ENCODE measurements at regions not wholly inside any gene's neighbourhood (a gene's known extent, or its start where the extent isn't known, plus 50 kb on each side); places are given as distances from the start of the nearest gene placed in this dataset.
"Not testable (repeated sequence)": the region's sequence is repeated elsewhere in the genome, so short reads cannot be mapped to it uniquely, and the experiment has no call there.

GRCh38 chr4:11670304-11670703 lies 241.6 kb upstream of the HS3ST1 start:
- DNase-seq: no peak

- DNase-seq: no peak
These were observed 240.5 kb upstream of the HS3ST1 start for GRCh38 chr4:11669156-11669555.

GRCh38 chr4:11663114-11663513 lies 234.4 kb upstream of the HS3ST1 start:
- DNase-seq: no peak

- DNase-seq: no peak
These were observed 222.3 kb upstream of the HS3ST1 start for GRCh38 chr4:11650801-11651596.

GRCh38 chr4:11647433-11647832 lies 218.7 kb upstream of the HS3ST1 start:
- DNase-seq: no peak

- not testable (repeated sequence) for DNase-seq
These were observed 214.4 kb upstream of the HS3ST1 start for GRCh38 chr4:11643081-11643480.

- DNase-seq: no peak
These were observed 211.9 kb upstream of the HS3ST1 start for GRCh38 chr4:11640584-11640983.

GRCh38 chr4:11636551-11636950 lies 207.9 kb upstream of the HS3ST1 start:
- no peak for DNase-seq

GRCh38 chr4:11636031-11636430 lies 207.3 kb upstream of the HS3ST1 start:
- no peak for DNase-seq

- DNase-seq: no peak
These were observed 206.6 kb upstream of the HS3ST1 start for GRCh38 chr4:11635342-11635741.

- DNase-seq: no peak
These were observed 205.6 kb upstream of the HS3ST1 start for GRCh38 chr4:11634283-11634682.

- no peak for DNase-seq
These were observed 204.7 kb upstream of the HS3ST1 start for GRCh38 chr4:11633430-11633829.

- DNase-seq: no peak
These were observed 203.8 kb upstream of the HS3ST1 start for GRCh38 chr4:11632483-11632882.

GRCh38 chr4:11632025-11632424 lies 203.3 kb upstream of the HS3ST1 start:
- no peak for DNase-seq

- no peak for DNase-seq
These were observed 202.7 kb upstream of the HS3ST1 start for GRCh38 chr4:11631416-11631815.

GRCh38 chr4:11628093-11628725 lies 199.5 kb upstream of the HS3ST1 start:
- no peak for DNase-seq

- DNase-seq: no peak
These were observed 197.4 kb upstream of the HS3ST1 start for GRCh38 chr4:11626066-11626465.

GRCh38 chr4:11625211-11625610 lies 196.5 kb upstream of the HS3ST1 start:
- DNase-seq: no peak

- no peak for DNase-seq
These were observed 195.7 kb upstream of the HS3ST1 start for GRCh38 chr4:11624370-11624769.

GRCh38 chr4:11623726-11624037 lies 195.0 kb upstream of the HS3ST1 start:
- no peak for DNase-seq

GRCh38 chr4:11622961-11623725 lies 194.4 kb upstream of the HS3ST1 start:
- DNase-seq: no peak

- no peak for DNase-seq
These were observed 192.2 kb upstream of the HS3ST1 start for GRCh38 chr4:11620861-11621260.

- DNase-seq: no peak
These were observed 190.1 kb upstream of the HS3ST1 start for GRCh38 chr4:11618666-11619282.

- no peak for DNase-seq
These were observed 188.2 kb upstream of the HS3ST1 start for GRCh38 chr4:11616856-11617255.
